ENCODE measurements at regions not wholly inside any gene's neighbourhood (a gene's known extent, or its start where the extent isn't known, plus 50 kb on each side); places are given as distances from the start of the nearest gene placed in this dataset.
"Not testable (repeated sequence)": the region's sequence is repeated elsewhere in the genome, so short reads cannot be mapped to it uniquely, and the experiment has no call there.

DNA sequence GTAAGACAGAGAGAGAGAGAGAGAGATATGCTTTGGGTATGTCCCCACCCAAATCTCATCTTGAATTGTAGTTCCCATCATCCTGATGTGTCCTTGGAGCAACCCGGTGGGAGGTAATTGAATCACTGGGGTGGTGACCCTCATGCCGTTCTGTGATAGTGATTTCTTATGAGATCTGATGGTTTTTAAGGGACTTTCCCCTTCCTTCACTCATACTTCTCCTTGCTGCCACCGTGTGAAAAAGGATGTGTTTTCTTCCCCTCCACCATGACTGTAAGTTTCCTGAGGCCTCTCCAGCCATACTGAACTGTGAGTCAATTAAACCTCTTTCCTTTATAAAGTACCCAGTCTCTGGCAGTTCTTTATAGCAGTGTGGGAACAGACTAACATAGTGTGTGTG is 60.3 kb downstream of the EOMES start:
- DNase-seq: no peak

GRCh38 chr3:27659279-27660021 is 62.7 kb downstream of the EOMES start:
- peak in 2 of 4 experiments; percentile 4 to 13 for DNase-seq

DNA sequence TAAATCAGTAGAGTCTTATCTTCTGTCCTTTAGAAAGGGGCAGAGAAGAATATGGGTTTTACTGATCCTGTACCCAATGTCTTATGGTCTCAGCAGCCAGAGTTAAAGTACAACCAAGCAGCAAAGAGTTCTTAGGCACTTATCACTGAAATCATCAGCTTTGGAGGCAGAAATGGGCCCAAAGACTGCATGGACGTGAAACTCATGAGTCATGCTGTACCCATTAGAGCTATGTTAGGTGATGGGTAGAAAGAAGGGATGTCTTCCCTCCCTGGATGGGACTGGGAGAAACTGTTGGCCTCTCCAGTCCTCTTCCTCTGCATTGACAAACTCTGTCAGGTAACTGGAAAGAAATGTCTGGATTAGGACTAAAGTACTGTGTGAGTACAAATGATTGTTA is 63.4 kb downstream of the EOMES start:
- no peak for DNase-seq

GRCh38 chr3:27657871-27658270 is 64.3 kb downstream of the EOMES start:
- DNase-seq: no peak

- no peak for DNase-seq
These were observed 64.7 kb downstream of the EOMES start for GRCh38 chr3:27657404-27657803.

DNA sequence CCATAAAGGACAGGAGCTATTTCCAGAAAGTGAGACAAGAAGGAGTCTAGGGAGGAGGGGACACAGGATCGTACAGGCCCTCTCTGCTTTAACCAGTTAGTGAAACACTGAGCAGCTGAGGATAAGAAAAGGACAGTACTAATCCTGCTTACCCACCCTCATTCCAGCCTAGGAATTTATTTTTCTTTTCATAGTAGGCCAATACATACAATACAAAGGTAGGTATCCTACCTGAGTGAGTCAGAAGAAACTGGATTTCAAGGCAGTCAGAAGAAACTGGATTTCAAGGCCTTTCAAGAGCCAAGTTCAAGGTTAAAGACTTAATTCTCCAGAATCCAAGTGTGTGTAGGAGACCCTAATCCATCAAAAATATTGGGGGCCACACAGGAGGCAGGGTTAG is 65.3 kb downstream of the EOMES start:
- DNase-seq: no peak

DNA sequence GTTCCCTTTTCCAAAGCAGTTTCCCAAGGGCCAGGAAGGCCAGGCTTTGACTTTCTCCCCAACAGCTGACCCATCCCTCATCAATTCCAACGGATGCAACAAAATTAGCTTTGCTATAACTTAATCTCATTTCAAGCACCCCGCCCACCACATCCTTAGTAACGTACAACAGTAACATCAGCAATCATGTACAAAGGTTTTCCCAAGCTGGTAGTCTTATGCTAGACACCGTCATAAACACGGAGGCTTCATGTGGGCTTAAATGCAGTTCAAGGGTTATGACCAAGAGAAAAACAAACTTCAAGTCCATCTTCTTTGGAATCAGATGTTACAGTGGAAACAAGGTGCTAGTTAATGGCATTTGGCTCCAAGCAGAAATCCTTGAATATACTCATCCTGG is 66.6 kb downstream of the EOMES start:
- DNase-seq: no peak

DNA sequence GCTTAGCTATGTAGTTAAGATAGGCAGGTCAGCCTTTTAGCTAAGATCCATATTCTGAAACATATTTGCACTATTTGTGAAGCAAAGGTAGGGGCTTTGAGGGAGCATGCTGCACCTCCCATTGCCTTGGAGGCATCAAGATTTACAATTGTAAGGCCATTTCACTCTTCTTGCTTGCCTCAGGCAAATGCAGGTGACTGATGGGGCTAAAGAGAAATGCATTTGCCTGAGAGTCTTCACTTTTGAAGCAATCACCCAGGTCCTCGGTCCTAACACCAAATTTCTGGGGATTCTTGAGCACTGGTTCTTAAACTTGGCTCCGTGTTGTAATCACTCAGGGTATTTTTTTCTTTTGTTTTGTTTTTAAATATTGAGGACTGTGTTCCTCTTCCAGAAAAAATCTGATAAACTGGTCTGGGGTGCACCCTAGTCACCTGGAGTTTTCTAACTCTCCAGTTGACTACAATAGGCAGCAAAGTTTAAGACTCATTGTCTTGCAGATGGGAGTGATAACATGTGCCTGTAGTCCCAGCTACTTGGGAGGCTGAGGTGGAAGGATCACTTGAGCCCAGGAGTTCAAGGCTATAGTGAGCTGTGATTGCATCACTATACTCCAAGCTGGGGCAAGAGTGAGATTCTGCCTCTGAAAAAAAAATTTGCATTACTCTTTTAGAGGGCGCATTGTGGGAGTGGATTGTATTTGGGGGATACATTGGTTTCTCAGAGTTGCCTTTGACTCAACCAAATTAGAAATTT is 68.1 kb downstream of the EOMES start:
- DNase-seq: no peak

DNA sequence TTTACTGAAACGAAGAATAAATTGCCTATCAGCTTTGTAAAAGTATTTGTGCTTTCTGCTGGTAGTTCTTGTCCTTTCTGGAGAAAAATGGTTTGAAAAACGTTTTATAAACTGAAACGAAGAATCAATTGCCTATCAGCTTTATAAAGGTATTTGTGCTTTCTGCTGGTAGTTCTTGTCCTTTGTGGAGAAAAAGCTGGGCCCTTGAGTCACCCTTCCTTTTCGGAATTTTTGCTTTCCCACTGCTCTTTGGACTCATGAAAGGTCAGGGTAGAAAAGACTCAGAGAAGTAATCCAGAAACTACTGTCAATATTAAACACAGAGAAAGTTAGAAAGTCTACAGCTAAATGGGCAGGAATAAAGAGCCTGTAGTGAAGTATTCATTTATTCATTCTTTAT is 72.8 kb downstream of the EOMES start:
- DNase-seq: no peak

GRCh38 chr3:27646896-27647295 is 75.2 kb downstream of the EOMES start:
- no peak for DNase-seq

- DNase-seq: no peak
These were observed 77.2 kb downstream of the EOMES start for GRCh38 chr3:27644941-27645340.

DNA sequence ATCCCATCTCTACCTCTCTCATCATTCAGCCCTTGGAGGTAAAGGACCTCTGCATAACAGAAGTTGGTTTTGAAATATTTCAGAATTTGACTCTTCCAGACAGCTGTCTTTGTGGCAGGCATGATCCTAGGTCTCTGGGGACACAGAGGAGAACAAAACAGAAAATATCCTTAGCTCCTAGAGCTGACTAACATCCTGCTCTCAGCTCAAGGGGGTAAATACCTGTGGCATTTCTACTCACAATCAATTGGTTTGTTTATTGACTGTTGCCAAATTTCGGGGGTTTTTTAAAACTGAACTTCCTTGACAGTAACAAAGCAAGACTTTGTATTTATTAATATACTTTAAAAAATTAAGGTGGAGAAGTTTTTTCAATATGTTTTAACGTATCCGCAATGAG is 78.8 kb downstream of the EOMES start:
- DNase-seq: no peak

DNA sequence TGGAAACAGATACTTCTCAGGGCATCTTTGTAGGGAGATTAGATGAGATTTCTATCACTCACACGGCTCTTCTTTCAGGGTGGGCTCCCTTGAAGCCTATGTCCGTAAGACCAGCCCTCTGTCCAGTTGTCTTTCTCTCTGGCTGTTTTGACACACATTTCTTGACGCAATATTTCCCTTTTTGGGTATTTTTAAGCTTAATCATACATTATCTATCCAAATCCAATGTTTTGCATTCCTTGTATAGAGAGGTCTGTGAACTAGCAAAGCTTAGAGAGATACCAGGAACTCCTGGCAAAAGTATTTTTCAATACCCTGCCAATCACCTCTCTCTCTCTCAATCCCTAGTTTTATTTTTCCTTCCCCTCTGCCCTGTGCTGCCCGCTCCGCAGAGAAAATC is 79.3 kb downstream of the EOMES start:
- DNase-seq: no peak

DNA sequence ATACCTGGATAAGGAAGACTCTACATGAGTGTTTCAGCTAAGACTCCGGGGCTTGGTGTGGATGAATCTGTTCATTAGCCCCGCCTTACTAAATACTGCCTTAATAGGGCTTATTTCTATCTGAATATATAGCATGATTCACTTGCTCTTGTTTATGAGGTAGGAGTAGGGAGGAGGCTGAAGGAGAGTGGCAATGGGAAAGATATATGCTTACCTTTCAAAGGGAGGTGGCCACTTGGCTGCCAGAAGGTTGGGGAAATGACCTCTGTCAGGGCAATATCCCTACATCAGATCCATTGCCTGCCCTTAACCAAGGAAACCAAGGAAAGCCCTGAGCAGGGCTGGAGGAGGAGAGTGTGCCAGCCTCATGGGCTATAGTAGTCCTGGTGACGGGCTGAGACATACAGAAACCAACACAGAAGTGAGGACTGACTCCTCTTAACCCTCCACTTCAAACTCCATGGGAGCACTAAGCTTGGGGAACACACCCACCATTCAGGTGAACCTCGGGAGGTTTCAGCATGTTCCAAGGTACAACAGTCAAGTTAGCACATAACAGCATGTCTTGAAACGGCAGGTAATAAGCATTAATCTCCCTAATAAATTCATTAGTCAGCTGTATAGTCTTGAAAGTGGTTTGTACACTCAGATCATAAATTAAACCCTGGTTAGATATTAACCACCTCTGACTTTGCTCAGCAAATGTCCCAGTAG is 80.1 kb downstream of the EOMES start:
- no peak for DNase-seq

DNA sequence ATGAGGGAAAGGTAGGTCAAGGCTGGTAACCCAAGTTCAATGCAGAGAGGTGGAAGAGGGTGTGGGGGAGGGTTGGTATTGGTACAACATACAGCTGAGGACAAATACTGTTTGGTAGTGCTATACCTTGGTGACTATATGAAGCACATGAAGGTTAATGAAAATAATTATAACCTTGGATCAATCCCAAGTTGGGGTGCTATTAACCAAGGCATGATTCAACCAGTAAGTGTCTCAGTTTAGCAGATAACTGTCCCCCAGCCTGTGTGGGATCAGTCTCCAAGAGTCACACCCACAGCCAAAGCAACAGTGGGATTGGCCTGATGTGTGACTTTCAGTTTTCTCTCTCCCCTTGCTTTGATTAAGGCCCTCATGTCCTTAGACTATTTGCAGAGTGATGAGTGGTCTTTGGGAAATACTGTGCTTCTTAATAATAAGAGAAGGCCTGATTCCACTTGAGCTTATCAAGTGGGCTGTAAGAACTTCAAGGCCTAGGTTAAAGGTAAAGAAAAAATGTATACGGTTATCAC is 80.8 kb downstream of the EOMES start:
- DNase-seq: no peak

- DNase-seq: no peak
These were observed 82.9 kb downstream of the EOMES start for GRCh38 chr3:27639271-27639670.

GRCh38 chr3:27638594-27638993 is 83.5 kb downstream of the EOMES start:
- no peak for DNase-seq

DNA sequence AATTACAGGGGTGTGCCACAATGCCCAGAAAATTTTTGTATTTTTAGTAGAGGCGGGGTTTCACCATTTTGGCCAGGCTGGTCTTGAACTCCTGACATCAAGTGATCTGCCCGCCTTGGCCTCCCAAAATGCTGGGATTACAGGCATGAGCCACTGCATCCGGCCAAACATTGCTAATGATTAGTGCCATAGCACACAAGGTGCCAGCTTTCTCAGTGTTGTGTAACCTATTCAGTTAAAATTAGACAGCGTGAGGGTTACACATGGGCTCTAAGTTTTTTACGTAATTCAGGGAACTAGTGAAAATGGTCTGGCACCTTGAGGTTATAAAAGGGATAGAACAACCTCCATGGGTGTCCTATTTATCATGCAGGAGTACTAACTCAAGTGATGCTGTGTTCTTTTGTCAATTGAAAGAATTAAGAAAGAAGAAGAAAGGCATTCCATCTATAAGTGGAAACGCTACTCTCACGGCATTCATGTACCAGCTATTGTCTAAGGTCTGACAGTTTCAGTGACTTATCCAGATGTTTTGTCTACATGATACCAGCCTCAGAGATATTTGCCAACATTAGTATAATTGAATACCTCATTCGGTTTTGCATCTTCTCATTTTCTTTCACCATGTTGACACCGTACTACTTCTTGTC is 84.7 kb downstream of the EOMES start:
- no peak for DNase-seq

DNA sequence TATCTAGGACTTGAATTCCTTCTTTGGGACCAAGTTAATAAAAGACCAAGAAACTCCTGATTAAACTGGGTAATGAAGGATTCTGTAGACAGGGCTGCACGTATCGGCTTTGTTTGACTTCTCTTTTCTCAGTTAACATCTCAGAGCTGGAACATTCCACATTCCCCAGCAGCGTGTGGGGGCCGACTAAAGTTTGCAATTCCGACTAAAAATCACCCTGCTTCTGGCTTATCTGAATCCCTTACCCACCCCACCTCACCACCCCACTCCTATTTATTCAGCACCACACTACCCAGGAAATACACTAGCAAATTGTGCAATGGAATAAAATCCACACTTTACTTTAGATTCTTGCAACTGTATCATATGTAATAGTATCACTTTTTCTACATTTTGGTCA is 87.1 kb downstream of the EOMES start:
- DNase-seq: not testable (repeated sequence)

DNA sequence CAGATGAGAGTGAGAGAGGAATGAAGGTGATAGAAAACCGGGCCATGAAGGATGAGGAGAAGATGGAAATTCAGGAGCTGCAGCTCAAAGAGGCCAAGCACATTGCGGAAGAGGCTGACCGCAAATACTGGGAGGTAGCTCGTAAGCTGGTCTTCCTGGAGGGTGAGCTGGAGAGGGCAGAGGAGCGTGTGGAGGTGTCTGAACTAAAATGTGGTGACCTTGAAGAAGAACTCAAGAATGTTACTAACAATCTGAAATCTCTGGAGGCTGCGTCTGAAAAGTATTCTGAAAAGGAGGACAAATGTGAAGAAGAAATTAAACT is 88.9 kb downstream of the EOMES start:
- no peak for DNase-seq

GRCh38 chr3:27632431-27633223 is 89.5 kb downstream of the EOMES start:
- DNase-seq: peak in 2 of 4 experiments; percentile 5 to 36

DNA sequence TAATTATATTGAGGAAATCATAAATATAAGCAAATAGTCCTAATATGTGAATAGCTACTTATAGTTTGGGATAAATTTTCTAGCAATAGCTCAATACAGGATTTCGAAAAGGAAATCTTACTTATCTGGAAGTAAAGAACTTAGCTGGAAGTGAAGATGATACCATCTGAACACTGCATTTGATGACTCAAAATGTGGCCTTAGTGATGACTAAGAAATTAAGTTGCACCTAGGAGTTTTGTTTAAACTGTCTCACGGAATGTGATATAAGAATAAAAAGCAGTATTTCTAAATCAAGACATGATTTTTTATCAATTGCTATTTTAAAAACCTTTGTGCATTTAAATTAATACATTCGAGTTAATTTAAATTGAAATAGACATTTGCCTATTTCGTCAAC is 91.2 kb downstream of the EOMES start:
- DNase-seq: no peak
